ENCODE measurements at regions not wholly inside any gene's neighbourhood (a gene's known extent, or its start where the extent isn't known, plus 50 kb on each side); places are given as distances from the start of the nearest gene placed in this dataset.

DNA sequence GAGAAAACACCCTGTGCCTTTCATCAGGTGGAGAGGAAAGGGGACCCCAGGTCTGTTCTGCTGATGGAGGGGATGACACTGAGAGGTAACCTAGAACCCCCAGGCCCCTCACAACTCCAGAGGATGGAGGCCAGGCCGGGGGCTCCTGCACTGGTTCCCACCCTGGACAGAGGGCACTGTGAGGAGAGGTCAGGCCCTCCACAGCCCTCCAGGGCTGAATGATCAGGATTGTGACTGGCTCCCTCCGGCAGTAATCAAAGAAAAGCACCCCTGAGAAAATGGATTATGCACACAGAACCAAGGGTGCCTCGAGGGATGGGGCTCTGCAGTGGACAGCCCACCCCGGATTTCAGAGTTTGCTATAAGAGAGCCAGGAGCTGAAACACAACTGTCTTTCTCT lies 502.8 kb downstream of the TCERG1L start:
- peaks cover 9% of the 10 kb centered on the region for H3K9me3 ChIP-seq (ENCODE audit: control insufficient read depth, low read depth, low read length)
- no peak for FAIRE-seq
- no peaks in the 10 kb centered on the region for H3K4me1 ChIP-seq (ENCODE audit: control insufficient read depth, extremely low read depth, insufficient read depth, low read length)

DNA sequence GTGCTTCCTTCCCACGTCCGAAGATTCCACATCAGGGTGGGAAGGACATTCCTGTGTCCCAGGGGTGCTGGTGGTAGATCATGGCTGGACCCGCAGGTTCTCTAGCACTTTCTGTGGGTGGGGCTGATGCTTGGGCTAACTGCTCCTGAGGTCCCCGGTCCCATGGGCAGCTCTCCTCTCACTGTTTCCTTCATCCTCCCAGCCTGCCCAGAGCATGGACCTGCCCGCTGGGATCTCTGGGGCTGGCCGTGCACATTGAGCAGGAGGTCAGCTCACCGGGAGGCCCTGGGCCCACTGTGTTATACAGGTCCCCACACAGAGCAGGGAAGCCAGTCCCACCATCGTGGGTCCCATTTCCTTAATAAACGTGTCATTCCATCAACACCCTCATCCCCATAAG lies 502.3 kb downstream of the TCERG1L start:
- DNase-seq (ENCODE audit: low read depth, low spot score) (no peak), FAIRE-seq (no peak)
- Histone ChIP-seq H3K4me2 (ENCODE audit: control insufficient read depth, extremely low read depth, insufficient read depth, low read depth, low read length) (no peak overlapping the region), H3K27me3 (ENCODE audit: control insufficient read depth, extremely low read depth, insufficient read depth, low read length) (no peaks in the 10 kb centered on the region), H3K9me1 (ENCODE audit: control insufficient read depth, extremely low read depth, insufficient read depth, low read length) (no peaks in the 10 kb centered on the region), H3K4me1 (ENCODE audit: control insufficient read depth, extremely low read depth, insufficient read depth, low read length) (no peaks in the 10 kb centered on the region), H3K36me3 (ENCODE audit: control insufficient read depth in 2 of 2, extremely low read depth in 1 of 2, insufficient read depth in 2 of 2, low read length in 2 of 2) (no peaks in the 10 kb centered on the region), H2AFZ (ENCODE audit: control insufficient read depth, low read length) (no peak overlapping the region), H3K9me3 (ENCODE audit: control insufficient read depth, low read depth, low read length) (peaks cover 9% of the 10 kb centered on the region), H4K20me1 (ENCODE audit: control insufficient read depth, extremely low read depth, insufficient read depth, low read length) (no peaks in the 10 kb centered on the region), H3K79me2 (ENCODE audit: control insufficient read depth, insufficient read depth, low read length) (no peaks in the 10 kb centered on the region), H3K4me3 (ENCODE audit: control insufficient read depth in 2 of 3, extremely low read depth in 1 of 3, insufficient read depth in 2 of 3, low read depth in 1 of 3, low read length in 3 of 3) (no peak overlapping the region), H3K27ac (ENCODE audit: control insufficient read depth, insufficient read depth, low read length) (no peak overlapping the region), H3K9ac (ENCODE audit: control insufficient read depth, extremely low read depth, insufficient read depth, low read length) (no peak overlapping the region)
- dilution Hi-C loops (cut with MboI; ENCODE audit: extremely low pct_ligation_motif_present, low sequenced_read_pairs) = no loop called here
- no peak for TF ChIP-seq EZH2 (IDR thresholded peaks at IDR 0.05; ENCODE audit: low read length)
- TF ChIP-seq, protein P1, sequence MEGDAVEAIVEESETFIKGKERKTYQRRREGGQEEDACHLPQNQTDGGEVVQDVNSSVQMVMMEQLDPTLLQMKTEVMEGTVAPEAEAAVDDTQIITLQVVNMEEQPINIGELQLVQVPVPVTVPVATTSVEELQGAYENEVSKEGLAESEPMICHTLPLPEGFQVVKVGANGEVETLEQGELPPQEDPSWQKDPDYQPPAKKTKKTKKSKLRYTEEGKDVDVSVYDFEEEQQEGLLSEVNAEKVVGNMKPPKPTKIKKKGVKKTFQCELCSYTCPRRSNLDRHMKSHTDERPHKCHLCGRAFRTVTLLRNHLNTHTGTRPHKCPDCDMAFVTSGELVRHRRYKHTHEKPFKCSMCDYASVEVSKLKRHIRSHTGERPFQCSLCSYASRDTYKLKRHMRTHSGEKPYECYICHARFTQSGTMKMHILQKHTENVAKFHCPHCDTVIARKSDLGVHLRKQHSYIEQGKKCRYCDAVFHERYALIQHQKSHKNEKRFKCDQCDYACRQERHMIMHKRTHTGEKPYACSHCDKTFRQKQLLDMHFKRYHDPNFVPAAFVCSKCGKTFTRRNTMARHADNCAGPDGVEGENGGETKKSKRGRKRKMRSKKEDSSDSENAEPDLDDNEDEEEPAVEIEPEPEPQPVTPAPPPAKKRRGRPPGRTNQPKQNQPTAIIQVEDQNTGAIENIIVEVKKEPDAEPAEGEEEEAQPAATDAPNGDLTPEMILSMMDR (optimal IDR thresholded peaks at IDR 0.05 in 1 of 3, IDR thresholded peaks at IDR 0.05 in 1 of 3, conservative IDR thresholded peaks at IDR 0.05 in 1 of 3; ENCODE audit: extremely low read depth in 1 of 3, insufficient read depth in 2 of 3, low read length in 3 of 3) = no peak

More for the DNA sequence above, 502.8 kb downstream of the TCERG1L start:
- H3K27me3 ChIP-seq (ENCODE audit: control insufficient read depth, extremely low read depth, insufficient read depth, low read length) = no peaks in the 10 kb centered on the region
- no peak overlapping the region for H2AFZ ChIP-seq (ENCODE audit: control insufficient read depth, low read length)
- H3K4me2 ChIP-seq (ENCODE audit: control insufficient read depth, extremely low read depth, insufficient read depth, low read depth, low read length) = no peak overlapping the region
- no peak overlapping the region for H3K4me3 ChIP-seq (ENCODE audit: control insufficient read depth in 2 of 3, extremely low read depth in 1 of 3, insufficient read depth in 2 of 3, low read depth in 1 of 3, low read length in 3 of 3)
- H3K36me3 ChIP-seq (ENCODE audit: control insufficient read depth in 2 of 2, extremely low read depth in 1 of 2, insufficient read depth in 2 of 2, low read length in 2 of 2) = no peaks in the 10 kb centered on the region
- no peaks in the 10 kb centered on the region for H4K20me1 ChIP-seq (ENCODE audit: control insufficient read depth, extremely low read depth, insufficient read depth, low read length)
- no peak overlapping the region for H3K9ac ChIP-seq (ENCODE audit: control insufficient read depth, extremely low read depth, insufficient read depth, low read length)
- dilution Hi-C loops (cut with MboI; ENCODE audit: extremely low pct_ligation_motif_present, low sequenced_read_pairs) = no loop called here
- no peak overlapping the region for H3K27ac ChIP-seq (ENCODE audit: control insufficient read depth, insufficient read depth, low read length)
- TF ChIP-seq, protein P1 (optimal IDR thresholded peaks at IDR 0.05 in 1 of 3, IDR thresholded peaks at IDR 0.05 in 1 of 3, conservative IDR thresholded peaks at IDR 0.05 in 1 of 3; ENCODE audit: extremely low read depth in 1 of 3, insufficient read depth in 2 of 3, low read length in 3 of 3) = no peak
- TF ChIP-seq EZH2 (IDR thresholded peaks at IDR 0.05; ENCODE audit: low read length) = no peak
- no peak for DNase-seq (ENCODE audit: low read depth, low spot score)
- H3K9me1 ChIP-seq (ENCODE audit: control insufficient read depth, extremely low read depth, insufficient read depth, low read length) = no peaks in the 10 kb centered on the region
- H3K79me2 ChIP-seq (ENCODE audit: control insufficient read depth, insufficient read depth, low read length) = no peaks in the 10 kb centered on the region
